ENCODE measurements at regions not wholly inside any gene's neighbourhood (a gene's known extent, or its start where the extent isn't known, plus 50 kb on each side); places are given as distances from the start of the nearest gene placed in this dataset.

DNA sequence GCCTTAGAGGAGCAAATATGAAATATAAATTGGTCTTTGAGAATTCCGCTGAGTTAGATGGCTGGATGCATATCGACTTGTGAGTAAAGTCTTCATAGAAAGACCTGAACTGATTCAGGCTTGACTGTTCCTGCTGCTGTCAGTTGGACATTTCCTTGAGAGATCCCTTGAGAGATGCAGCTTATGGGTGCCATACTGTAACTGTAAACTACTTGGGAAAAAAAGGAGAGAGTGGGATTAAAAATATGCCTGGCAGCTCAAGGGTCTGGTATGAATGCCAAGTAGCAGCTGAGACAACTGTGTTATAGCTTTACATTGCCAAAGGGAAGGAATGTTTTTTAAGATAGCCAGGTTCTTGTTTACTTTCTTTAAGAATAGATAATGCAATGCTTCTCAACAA lies 926.6 kb downstream of the EPHA3 start:
- H3K27ac Mint-ChIP-seq: no peak overlapping the region
- DNase-seq (ENCODE audit: low spot score, unreplicated experiment): no peak
- no peaks in the 10 kb centered on the region for H3K27me3 Mint-ChIP-seq
- no peaks in the 10 kb centered on the region for H3K4me1 Mint-ChIP-seq (ENCODE audit: low read depth)
- H3K4me3 Mint-ChIP-seq (ENCODE audit: low read depth): no peak overlapping the region
- H3K9me3 Mint-ChIP-seq (ENCODE audit: low read depth): no peaks in the 10 kb centered on the region
- H3K36me3 Mint-ChIP-seq (ENCODE audit: insufficient read depth): no peaks in the 10 kb centered on the region
- TF ChIP-seq, protein P1, sequence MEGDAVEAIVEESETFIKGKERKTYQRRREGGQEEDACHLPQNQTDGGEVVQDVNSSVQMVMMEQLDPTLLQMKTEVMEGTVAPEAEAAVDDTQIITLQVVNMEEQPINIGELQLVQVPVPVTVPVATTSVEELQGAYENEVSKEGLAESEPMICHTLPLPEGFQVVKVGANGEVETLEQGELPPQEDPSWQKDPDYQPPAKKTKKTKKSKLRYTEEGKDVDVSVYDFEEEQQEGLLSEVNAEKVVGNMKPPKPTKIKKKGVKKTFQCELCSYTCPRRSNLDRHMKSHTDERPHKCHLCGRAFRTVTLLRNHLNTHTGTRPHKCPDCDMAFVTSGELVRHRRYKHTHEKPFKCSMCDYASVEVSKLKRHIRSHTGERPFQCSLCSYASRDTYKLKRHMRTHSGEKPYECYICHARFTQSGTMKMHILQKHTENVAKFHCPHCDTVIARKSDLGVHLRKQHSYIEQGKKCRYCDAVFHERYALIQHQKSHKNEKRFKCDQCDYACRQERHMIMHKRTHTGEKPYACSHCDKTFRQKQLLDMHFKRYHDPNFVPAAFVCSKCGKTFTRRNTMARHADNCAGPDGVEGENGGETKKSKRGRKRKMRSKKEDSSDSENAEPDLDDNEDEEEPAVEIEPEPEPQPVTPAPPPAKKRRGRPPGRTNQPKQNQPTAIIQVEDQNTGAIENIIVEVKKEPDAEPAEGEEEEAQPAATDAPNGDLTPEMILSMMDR (IDR thresholded peaks at IDR 0.05; ENCODE audit: unreplicated experiment): no peak

DNA sequence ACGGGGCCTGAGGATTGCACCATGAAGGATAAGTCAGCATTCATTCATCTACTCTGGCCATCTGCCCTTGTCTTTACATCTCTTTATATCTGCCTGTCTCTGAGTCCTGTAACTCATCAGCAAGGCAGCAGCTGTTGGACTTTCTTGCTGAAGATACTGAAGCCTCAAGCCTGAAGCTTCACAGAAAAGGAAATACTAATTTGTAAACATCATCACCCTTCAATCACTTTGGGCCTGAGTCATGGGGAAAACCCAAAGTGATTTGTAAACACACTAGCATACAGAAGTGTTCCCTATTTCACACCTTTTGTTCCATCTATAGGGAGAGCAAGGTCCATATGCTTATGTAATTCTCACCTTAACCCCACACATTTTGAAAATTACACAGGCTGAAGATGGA lies 928.2 kb downstream of the EPHA3 start:
- TF ChIP-seq, protein P1 (IDR thresholded peaks at IDR 0.05; ENCODE audit: unreplicated experiment): no peak
- Mint-ChIP-seq H3K27me3 (no peaks in the 10 kb centered on the region), H3K36me3 (ENCODE audit: insufficient read depth) (no peaks in the 10 kb centered on the region), H3K4me3 (ENCODE audit: low read depth) (no peak overlapping the region), H3K4me1 (ENCODE audit: low read depth) (no peaks in the 10 kb centered on the region), H3K9me3 (ENCODE audit: low read depth) (no peaks in the 10 kb centered on the region), H3K27ac (no peak overlapping the region)
- no peak for DNase-seq (ENCODE audit: low spot score, unreplicated experiment)

DNA sequence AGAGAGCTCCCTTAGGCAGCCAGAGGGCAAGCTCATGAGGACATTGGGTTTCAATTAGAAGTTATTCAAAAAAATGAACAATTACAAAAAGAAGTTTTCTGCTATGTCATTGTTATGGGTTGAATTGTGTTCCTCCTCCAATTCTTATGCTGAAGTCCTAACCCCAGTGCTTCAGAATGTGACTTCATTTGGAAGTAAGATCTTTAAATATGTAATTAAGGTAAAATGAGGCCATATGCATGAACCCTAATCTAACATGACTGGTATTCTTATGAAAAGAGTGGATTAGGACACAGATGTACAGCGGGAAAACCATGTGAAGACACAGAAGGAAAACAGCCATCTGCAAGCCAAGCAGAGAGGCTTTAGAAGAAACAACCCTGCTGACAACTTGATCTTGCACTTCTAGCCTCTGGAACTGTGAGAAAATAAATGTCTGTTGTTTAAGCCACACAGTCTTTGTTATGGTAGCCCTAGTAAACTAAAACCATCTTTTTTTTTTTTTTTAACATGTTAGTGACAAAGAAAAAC lies 929.6 kb downstream of the EPHA3 start:
- Mint-ChIP-seq H3K9me3 (ENCODE audit: low read depth) (no peaks in the 10 kb centered on the region), H3K36me3 (ENCODE audit: insufficient read depth) (no peaks in the 10 kb centered on the region), H3K4me1 (ENCODE audit: low read depth) (no peaks in the 10 kb centered on the region), H3K4me3 (ENCODE audit: low read depth) (no peak overlapping the region), H3K27ac (no peak overlapping the region), H3K27me3 (no peaks in the 10 kb centered on the region)
- DNase-seq (ENCODE audit: low spot score, unreplicated experiment): no peak
- TF ChIP-seq, protein P1 (IDR thresholded peaks at IDR 0.05; ENCODE audit: unreplicated experiment): no peak

DNA sequence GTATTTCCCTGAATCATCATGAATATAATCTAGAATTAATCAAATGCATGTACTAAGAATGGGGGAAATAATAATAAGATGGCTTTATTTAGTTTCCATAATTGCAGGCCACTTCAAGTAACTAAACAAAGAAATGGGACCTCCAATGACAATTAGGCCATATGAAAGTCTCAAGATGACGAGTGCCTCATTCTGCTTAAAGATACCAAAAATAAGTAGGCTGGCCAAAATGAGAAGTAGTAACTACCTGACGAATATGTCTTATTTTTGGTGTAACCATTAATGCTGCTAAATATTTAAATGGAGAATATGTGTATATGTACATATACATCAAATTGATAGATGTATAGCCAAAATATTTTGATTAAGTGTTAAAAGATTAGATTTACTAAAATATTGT lies 932.6 kb downstream of the EPHA3 start:
- DNase-seq (ENCODE audit: low spot score, unreplicated experiment): no peak
- H3K27ac Mint-ChIP-seq: no peak overlapping the region
- TF ChIP-seq, protein P1 (IDR thresholded peaks at IDR 0.05; ENCODE audit: unreplicated experiment): no peak
- no peaks in the 10 kb centered on the region for H3K9me3 Mint-ChIP-seq (ENCODE audit: low read depth)
- no peak overlapping the region for H3K4me3 Mint-ChIP-seq (ENCODE audit: low read depth)
- no peaks in the 10 kb centered on the region for H3K4me1 Mint-ChIP-seq (ENCODE audit: low read depth)
- no peaks in the 10 kb centered on the region for H3K27me3 Mint-ChIP-seq
- no peaks in the 10 kb centered on the region for H3K36me3 Mint-ChIP-seq (ENCODE audit: insufficient read depth)

DNA sequence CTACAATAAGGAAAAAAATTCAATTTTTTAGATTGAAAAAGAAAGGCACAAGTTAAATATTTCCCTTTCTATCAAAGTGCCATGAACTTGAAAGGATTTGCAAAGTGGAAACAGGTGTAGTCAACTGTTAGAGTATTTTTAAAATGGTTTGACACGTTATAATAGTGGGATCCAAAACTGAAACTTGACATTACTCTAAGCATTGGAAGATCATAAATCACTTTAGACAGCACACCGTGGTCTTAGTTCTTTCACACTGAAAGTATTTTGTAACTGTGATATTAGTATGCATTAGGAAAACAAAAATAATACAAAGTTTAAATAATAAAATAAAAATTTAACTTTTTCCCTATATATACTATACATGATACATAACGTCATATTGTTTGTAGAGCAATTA lies 933.1 kb downstream of the EPHA3 start:
- no peak overlapping the region for H3K4me3 Mint-ChIP-seq (ENCODE audit: low read depth)
- H3K36me3 Mint-ChIP-seq (ENCODE audit: insufficient read depth): no peaks in the 10 kb centered on the region
- no peaks in the 10 kb centered on the region for H3K4me1 Mint-ChIP-seq (ENCODE audit: low read depth)
- no peaks in the 10 kb centered on the region for H3K9me3 Mint-ChIP-seq (ENCODE audit: low read depth)
- no peak for DNase-seq (ENCODE audit: low spot score, unreplicated experiment)
- TF ChIP-seq, protein P1 (IDR thresholded peaks at IDR 0.05; ENCODE audit: unreplicated experiment): no peak
- no peaks in the 10 kb centered on the region for H3K27me3 Mint-ChIP-seq
- H3K27ac Mint-ChIP-seq: no peak overlapping the region
